Transverse colon (tissue), 3 donors: ENCODE measurements at regions not wholly inside any gene's neighbourhood (a gene's known extent, or its start where the extent isn't known, plus 50 kb on each side); places are given as distances from the start of the nearest gene placed in this dataset.

ENCODE experiments used
- CTCF ChIP-seq, 5 experiments: fragments of 200-600 bp in 3 of 5; fragments of 450-650 bp in 2 of 5; sonication (generic) in 3 of 5; IDR thresholded peaks; 1 replicate in 2 of 5; 2 replicates in 3 of 5; pipeline ENCODE4 v1.5.1; 2016 to 2017; ENCODE audit warnings: antibody characterized with exemption in 5 of 5, inconsistent platforms in 3 of 5, mild to moderate bottlenecking in 2 of 5, moderate library complexity in 1 of 5
- EP300 ChIP-seq: sonication (generic); formaldehyde crosslinking; IDR thresholded peaks from one replicate; pipeline ENCODE4 v1.6.1; 2017; ENCODE audit warnings: antibody characterized with exemption, low read depth
- POLR2A ChIP-seq: fragments of 450-650 bp; IDR thresholded peaks from one replicate; pipeline ENCODE4 v1.6.1; 2016; ENCODE audit warnings: antibody characterized with exemption, mild to moderate bottlenecking, moderate library complexity

GRCh38 chr6:139973669-139974344 is 599.4 kb upstream of the CITED2 start:
- TF ChIP-seq CTCF (IDR thresholded peaks at IDR 0.05) (no peak), POLR2A (no peak), EP300 (no peak)
